ENCODE measurements at regions not wholly inside any gene's neighbourhood (a gene's known extent, or its start where the extent isn't known, plus 50 kb on each side); places are given as distances from the start of the nearest gene placed in this dataset.
"Not testable (repeated sequence)": the region's sequence is repeated elsewhere in the genome, so short reads cannot be mapped to it uniquely, and the experiment has no call there.

- DNase-seq = no peak
Observed at GRCh38 chr6:6987749-6988148, 120.0 kb upstream of the RREB1 start.

- not testable (repeated sequence) for DNase-seq
Observed at GRCh38 chr6:6990059-6990458, 117.7 kb upstream of the RREB1 start.

- DNase-seq = no peak
Observed at GRCh38 chr6:6993503-6994237, 114.1 kb upstream of the RREB1 start.

- no peak for DNase-seq
Observed at GRCh38 chr6:6994796-6995195, 113.0 kb upstream of the RREB1 start.

- no peak for DNase-seq
Observed at GRCh38 chr6:6995328-6995727, 112.4 kb upstream of the RREB1 start.

GRCh38 chr6:6996124-6996523, 111.6 kb upstream of the RREB1 start:
- no peak for DNase-seq

- DNase-seq = no peak
Observed at GRCh38 chr6:6997263-6998193, 110.2 kb upstream of the RREB1 start.

GRCh38 chr6:6998194-6998569, 109.6 kb upstream of the RREB1 start:
- no peak for DNase-seq

GRCh38 chr6:7000825-7001777, 106.7 kb upstream of the RREB1 start:
- no peak for DNase-seq

- DNase-seq = no peak
Observed at GRCh38 chr6:7003041-7003440, 104.7 kb upstream of the RREB1 start.

- DNase-seq = no peak
Observed at GRCh38 chr6:7004581-7005297, 103.0 kb upstream of the RREB1 start.

GRCh38 chr6:7006515-7007191, 101.1 kb upstream of the RREB1 start:
- DNase-seq = no peak

GRCh38 chr6:7008451-7008988, 99.2 kb upstream of the RREB1 start:
- no peak for DNase-seq

- DNase-seq = no peak
Observed at GRCh38 chr6:7016226-7016625, 91.5 kb upstream of the RREB1 start.

GRCh38 chr6:7021301-7021700, 86.5 kb upstream of the RREB1 start:
- DNase-seq = no peak

- DNase-seq = no peak
Observed at GRCh38 chr6:7025861-7026260, 81.9 kb upstream of the RREB1 start.

GRCh38 chr6:7028963-7029362, 78.8 kb upstream of the RREB1 start:
- not testable (repeated sequence) for DNase-seq

- DNase-seq = not testable (repeated sequence)
Observed at GRCh38 chr6:7030968-7031367, 76.8 kb upstream of the RREB1 start.

- DNase-seq = no peak
Observed at GRCh38 chr6:7033202-7033601, 74.6 kb upstream of the RREB1 start.

GRCh38 chr6:7034055-7034454, 73.7 kb upstream of the RREB1 start:
- no peak for DNase-seq

GRCh38 chr6:7035837-7036249, 71.9 kb upstream of the RREB1 start:
- no peak for DNase-seq

Measured in femur (tissue), 1 donor.